Inferior parietal cortex (tissue), 1 donor: ENCODE measurements at regions not wholly inside any gene's neighbourhood (a gene's known extent, or its start where the extent isn't known, plus 50 kb on each side); places are given as distances from the start of the nearest gene placed in this dataset.

ENCODE experiments used
- DNase-seq: peaks from one replicate; pipeline ENCODE4 v3.0.0-alpha.2; 2016; ENCODE audit errors: extremely low spot score

GRCh38 chr2:6518361-6518760 is 347.3 kb downstream of the CMPK2 start:
- no peak for DNase-seq

DNA sequence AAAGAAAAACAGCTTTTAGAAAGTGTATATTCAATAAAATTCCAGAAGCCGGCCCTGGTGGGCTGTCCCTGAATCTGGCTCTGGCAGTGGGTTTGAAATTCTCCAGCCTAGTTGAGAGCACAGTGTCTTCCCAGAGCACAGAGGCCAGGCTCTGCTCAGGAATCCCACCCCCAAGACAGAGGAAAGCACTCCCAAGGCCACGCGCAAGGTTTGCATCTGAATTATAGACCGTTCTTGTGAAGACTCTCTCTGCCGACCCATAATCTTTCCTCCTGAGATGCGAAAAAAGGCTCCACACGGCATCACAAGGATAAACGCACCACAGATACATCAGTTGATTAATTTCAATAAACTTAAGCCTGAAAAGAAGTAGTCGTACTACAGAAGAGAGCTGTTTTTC is 342.2 kb downstream of the CMPK2 start:
- no peak for DNase-seq

DNA sequence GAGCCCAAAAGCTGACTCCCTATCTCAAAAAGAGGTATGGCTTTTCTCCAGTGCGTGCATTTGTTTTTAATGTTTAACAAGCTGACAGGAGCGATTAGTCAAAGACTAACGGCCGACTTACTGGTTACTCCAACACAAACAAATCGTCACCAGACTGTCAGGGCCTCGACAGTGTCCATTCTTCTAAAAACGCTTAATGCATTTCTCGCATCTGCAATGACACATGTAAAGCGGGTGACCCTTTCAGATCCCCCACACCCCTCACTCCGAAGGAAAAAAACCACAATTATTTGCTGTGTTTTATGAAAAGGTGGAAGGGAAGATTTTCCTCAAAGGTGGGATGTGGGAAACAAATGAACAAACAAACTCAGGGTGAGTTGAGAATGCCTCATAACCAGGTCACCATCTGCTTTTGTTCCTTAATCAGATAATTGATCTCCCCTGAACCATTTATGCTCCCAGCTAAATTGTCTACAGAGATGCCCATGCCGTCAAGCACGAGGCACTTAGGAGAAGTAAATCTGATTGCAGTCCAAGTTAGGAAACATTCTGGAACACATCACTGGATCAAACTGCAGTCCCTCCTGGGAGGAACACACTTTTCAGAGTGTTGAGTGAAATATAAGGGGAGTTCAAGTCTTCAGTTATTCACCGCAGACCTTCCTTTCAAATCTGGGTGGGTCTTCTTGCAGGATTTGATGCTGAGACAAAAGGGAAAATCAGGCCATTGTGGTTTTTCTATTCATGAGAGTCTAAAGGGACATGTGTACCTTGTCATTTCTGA is 340.8 kb downstream of the CMPK2 start:
- no peak for DNase-seq

DNA sequence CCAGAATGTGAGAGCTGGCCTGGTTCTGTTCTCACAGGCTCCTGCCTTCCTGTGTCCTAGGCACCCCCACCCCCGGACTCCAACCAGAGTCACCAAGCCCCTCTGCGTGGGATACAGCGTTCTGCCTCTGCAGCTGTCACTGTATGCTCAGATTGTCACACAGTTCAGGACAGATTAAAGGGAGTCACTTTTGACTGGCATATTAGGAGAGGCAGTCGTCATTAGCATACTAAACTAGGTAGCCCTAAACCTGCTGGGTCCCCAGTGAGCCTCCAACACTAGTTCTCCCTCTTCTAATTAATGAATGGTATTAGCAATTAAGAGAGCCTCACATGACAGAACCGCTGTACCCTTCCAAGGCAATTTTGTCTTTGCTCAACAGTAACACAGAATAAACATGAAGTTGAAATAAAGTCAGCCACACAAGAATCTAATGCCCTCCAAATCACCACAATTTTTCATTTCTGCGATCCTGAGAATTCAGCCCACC is 340.2 kb downstream of the CMPK2 start:
- no peak for DNase-seq

DNA sequence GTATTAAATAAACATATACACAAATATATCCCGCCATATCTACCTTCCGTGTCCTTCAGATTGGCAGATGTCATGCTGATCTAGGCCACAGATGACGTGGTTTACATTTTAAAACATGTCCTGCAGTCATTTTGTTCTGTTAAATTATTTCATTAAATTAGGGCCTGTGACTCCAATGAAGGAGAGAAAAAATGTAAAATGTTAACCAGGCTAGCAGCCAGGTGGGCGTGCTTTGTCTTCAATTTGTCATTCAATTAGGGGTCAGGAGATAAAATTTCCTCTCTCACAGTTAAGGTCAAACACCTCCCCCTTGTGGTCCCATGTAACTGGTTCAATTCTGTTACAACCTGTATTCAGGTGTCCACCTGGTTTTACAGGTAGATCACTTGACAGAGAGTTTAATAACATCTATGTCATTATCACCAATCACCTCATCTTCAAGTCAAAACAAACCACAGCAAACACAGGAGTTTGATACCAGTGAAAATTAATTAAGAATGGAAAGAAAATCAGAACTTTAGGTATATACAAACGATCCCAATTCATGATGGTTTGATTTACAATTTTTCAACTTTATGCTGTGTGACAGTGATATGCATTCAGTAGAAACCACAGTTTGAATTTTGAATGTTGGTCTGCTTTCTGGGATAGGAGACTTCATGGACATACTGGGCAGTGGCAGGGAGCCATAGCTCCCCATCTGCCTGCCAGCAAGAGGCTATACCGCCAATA is 339.4 kb downstream of the CMPK2 start:
- DNase-seq = no peak

DNA sequence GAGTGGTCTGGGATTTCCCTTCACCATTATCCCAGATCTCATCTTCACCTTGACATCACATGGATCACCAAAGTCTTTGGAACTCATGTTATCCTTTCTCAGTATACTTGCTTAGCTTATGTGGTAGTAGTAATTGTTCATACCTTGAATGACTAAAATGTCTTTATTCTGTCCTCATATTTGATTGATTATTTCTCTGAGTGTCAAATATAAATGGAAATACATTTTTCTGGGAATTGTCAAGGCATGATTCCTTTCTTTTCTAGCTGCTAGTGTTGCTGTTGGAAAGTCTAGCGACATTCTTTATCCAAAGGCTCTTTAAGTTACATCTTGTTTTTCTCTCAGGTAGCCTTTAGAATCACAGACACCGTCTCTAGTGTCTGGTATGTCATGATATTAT is 334.4 kb downstream of the CMPK2 start:
- DNase-seq = no peak

DNA sequence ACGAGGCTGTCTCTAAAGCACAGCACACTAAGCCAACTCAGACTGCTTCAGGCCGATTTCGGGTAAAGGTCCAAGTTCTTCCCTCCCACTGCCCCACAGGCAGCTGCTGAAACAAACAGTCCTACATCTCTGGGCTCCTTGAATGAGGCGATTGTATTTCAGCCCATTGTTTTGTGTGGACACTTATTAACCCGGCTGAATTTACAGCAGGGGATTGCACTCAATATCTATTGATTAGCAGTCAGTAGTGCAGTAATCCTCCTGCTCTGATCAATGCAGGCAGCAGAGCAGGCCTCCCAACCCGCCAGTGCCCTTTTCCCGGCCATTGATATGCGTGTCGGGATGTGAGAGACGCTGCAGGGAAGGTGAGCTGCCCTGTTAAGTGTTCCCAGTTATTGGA is 330.1 kb downstream of the CMPK2 start:
- peak; percentile 66 for DNase-seq

DNA sequence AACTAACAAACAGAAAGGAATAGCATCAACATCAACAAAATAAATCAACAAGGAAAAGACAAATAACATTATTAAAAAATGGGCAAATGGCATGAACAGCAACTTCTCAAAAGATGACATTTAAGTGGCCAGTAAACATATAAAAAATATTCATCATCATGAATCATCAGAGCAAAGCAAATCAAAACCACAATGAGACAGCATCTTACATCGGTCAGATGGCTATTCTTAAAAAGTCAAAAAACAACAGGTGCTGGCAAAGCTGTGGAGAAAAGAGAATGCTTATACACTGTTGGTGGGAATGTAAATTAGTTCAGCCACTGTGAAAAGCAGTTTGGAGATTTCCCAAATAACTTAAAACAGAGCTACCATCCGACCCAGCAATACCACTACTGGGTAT is 327.1 kb downstream of the CMPK2 start:
- no peak for DNase-seq

- DNase-seq = no peak
These were observed 320.4 kb downstream of the CMPK2 start for GRCh38 chr2:6545336-6545735.

- no peak for DNase-seq
These were observed 319.9 kb downstream of the CMPK2 start for GRCh38 chr2:6545795-6546194.

DNA sequence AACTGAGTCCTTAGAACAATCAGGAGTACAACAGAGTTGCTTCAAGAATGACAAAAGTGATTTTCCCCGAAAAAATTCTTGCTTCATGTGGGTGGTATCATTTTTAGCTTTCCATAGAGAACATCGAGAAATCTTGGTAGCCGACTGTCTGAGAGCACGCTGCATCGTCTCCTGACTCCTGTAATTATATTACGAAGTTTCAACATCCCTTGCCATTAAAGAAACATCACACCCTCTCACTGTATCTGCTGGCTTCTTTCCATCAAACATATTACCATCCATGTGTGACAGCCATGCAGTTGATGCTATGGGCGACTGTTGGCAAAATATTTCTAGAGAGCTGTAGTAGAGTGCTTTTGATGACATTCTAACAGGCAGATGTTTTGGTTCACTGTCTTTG is 311.2 kb downstream of the CMPK2 start:
- peak; percentile 19 for DNase-seq

DNA sequence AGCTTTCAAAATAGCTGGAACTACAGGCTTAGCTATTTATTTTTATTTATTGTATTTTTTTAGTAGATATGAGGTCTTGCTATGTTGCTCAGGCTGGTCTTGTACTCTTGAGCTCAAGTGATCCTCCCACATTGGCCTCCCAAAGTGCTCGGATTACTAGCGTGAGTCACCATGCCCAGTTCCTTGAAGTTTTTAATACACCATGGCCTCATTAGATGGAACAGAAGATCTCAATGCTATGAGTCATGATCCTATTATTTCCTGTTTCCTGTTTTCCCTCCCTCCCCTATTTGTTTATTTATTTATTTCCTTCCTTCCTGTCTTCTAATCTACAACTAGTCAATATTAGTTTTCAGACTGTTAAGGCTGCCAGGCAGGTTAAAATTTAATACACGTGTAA is 309.0 kb downstream of the CMPK2 start:
- DNase-seq = no peak

GRCh38 chr2:6557737-6558136 is 308.0 kb downstream of the CMPK2 start:
- no peak for DNase-seq

GRCh38 chr2:6562771-6563170 is 302.9 kb downstream of the CMPK2 start:
- no peak for DNase-seq

DNA sequence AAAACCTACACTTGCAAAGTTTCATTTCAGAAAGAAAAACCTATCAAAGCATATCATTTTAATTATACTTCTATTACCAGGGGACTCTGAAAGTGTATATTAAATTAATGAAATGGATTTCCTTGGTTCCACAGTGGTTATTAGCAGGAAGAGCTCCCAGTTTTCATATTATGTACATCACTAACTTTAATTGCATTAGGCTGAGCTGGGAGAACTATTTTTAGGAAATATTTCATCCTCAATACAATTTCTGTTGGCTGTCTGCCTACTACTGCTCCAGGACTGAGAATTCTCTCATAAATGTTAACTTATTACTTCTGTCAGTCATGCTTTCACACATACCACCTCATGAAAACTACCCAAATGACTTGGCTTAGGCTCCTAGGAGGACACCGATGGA is 301.4 kb downstream of the CMPK2 start:
- DNase-seq = no peak

- no peak for DNase-seq
These were observed 291.6 kb downstream of the CMPK2 start for GRCh38 chr2:6574121-6574520.

GRCh38 chr2:6576302-6576701 is 289.4 kb downstream of the CMPK2 start:
- no peak for DNase-seq

DNA sequence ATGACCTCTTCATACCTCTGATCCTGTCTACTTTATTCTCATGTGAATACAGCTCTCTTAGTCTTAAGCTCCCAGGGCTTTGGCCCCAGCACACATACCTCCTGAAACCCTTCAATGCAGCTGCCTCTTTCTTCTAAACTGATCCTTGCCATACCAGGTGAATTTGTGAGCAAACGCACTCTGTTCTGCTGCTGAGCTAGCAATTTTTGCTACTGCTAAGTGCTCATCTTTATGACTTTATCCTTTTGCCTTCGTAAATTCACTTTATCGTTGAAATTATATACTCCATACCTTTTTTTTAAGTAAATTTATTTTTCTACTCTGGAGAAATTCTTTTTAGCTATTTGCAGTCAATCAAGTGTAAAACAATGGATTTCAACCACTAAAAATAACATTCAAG is 287.7 kb downstream of the CMPK2 start:
- no peak for DNase-seq

DNA sequence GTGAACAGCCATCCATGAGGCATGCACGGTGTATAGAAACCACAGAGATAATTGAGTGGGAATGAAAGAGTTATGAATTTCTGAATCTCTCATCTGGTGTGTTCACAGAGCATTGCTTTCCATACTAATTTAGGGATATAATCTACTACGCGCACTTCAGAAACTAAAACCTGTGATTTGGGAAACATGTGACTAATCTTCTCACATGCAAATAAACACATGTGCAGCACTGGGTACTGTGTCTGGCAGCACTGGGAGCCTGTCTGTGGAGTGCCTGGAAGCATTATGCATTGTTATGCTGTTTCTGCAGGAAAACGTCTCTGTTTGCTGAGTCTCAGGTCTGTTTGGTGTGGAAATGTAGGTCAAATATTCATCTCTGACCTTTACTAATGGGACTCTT is 287.3 kb downstream of the CMPK2 start:
- DNase-seq = no peak

DNA sequence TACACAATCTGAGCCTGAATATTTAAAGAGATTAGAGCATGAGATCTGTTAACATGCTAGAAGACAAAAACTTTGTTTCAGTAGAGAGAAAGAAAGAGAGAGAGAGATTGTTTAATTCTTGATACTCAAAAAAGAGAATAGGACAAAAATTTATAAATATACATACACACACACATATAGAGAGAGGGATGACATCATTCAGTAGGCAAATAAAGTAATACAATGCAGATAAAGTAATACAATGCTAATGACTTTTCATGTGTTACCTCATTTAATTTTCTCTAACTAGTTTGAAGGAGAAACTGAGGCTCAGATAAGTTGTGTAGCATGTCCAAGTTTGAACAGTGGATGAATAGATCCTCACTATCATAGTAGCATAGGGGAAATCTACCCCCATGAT is 286.4 kb downstream of the CMPK2 start:
- no peak for DNase-seq

- DNase-seq = no peak
These were observed 284.7 kb downstream of the CMPK2 start for GRCh38 chr2:6580982-6581381.

DNA sequence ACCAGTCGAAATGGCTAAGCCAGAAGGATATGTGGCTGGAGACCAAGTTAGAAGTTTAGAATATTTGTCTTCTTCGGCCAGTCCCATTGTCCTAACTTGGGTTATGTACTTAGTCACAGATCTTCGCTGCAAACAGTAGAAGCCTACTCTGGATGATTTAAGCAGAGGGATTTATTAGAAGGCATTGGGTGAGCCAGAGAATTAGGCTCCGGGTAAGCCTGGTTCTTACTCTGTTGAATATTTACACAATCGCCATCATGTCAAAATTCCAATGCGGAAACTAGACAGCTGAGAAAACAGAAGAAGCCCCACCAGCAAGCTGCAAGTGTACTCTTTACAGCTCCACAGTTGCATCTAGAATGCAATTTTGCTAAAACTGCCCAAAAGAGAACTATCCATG is 276.6 kb downstream of the CMPK2 start:
- DNase-seq = no peak

- no peak for DNase-seq
These were observed 275.3 kb downstream of the CMPK2 start for GRCh38 chr2:6590442-6590841.
